ENCODE measurements at regions not wholly inside any gene's neighbourhood (a gene's known extent, or its start where the extent isn't known, plus 50 kb on each side); places are given as distances from the start of the nearest gene placed in this dataset.

DNA sequence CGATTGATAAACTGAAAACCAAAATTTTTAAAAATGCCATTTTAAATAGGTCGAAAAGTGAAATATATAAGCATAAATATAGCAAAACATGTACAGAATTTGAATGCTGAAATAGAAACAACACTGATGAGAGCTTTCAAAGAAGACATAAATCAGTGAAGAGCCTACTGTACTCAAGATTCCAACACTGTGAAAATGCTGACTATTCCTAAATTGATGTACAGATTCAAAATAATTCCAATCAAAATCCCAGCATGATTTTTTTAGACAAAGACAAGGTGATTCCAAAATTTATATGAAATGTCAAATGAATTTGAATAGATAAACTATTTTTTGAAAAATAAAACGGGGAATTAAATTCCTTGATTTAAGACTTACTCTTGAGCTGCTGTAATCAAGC lies 1010.4 kb downstream of the TBC1D22A start:
- H3K4me3 ChIP-seq (ENCODE audit: low read depth in 2 of 2, low read length in 2 of 2) = no peak overlapping the region
- no peaks in the 10 kb centered on the region for H3K27me3 ChIP-seq (ENCODE audit: control insufficient read depth, insufficient read depth, low read length)
- H3K9me3 ChIP-seq (ENCODE audit: control insufficient read depth, insufficient read depth, low read depth, low read length) = no peaks in the 10 kb centered on the region
- no TSS peak for BruUV-seq (replicated peaks)
- no peak overlapping the region for H3K27ac ChIP-seq (ENCODE audit: low read length)
- in situ Hi-C loops (cut with HindIII; ENCODE audit: low pct_unique_long_range_greater_than_20kb, low sequenced_read_pairs) = no loop called here
- TF ChIP-seq TCF7L2 (IDR thresholded peaks at IDR 0.05; ENCODE audit: low read depth, low read length) (no peak), SIN3A (IDR thresholded peaks at IDR 0.05; ENCODE audit: borderline replicate concordance, insufficient read depth, low read depth, low read length) (no peak), CTCF (IDR thresholded peaks at IDR 0.05) (no peak), REST (IDR thresholded peaks at IDR 0.05; ENCODE audit: insufficient read depth in 1 of 2, low read depth in 2 of 2, low read length in 1 of 2) (no peak), POLR2AphosphoS5 (IDR thresholded peaks at IDR 0.05; ENCODE audit: low read depth, low read length) (no peak)
- POLR2A ChIA-PET = no interaction called here
- ATAC-seq (no peak), DNase-seq (ENCODE audit: low read depth, low spot score) (no peak)
- CTCF ChIA-PET = no interaction called here
- no peaks in the 10 kb centered on the region for H3K36me3 ChIP-seq (ENCODE audit: control insufficient read depth, insufficient read depth, low read length)
- no peaks in the 10 kb centered on the region for H3K4me1 ChIP-seq (ENCODE audit: control insufficient read depth, insufficient read depth, low read length)
- intact Hi-C loops (cut with micrococcal nuclease; ENCODE audit: unreplicated experiment) = no loop called here

GRCh38 chr22:47769652-47770051 lies 1007.2 kb downstream of the TBC1D22A start:
- TF ChIP-seq SIN3A (IDR thresholded peaks at IDR 0.05; ENCODE audit: borderline replicate concordance, insufficient read depth, low read depth, low read length) = no peak
- TF ChIP-seq POLR2AphosphoS5 (IDR thresholded peaks at IDR 0.05; ENCODE audit: low read depth, low read length) = no peak
- TF ChIP-seq TCF7L2 (IDR thresholded peaks at IDR 0.05; ENCODE audit: low read depth, low read length) = no peak
- no peak for TF ChIP-seq REST (IDR thresholded peaks at IDR 0.05; ENCODE audit: insufficient read depth in 1 of 2, low read depth in 2 of 2, low read length in 1 of 2)
- TF ChIP-seq CTCF (IDR thresholded peaks at IDR 0.05) = no peak
- Histone ChIP-seq H3K9me3 (ENCODE audit: control insufficient read depth, insufficient read depth, low read depth, low read length) (no peaks in the 10 kb centered on the region), H3K4me3 (ENCODE audit: low read depth in 2 of 2, low read length in 2 of 2) (no peak overlapping the region), H3K27ac (ENCODE audit: low read length) (no peak overlapping the region), H3K27me3 (ENCODE audit: control insufficient read depth, insufficient read depth, low read length) (no peaks in the 10 kb centered on the region), H3K36me3 (ENCODE audit: control insufficient read depth, insufficient read depth, low read length) (no peaks in the 10 kb centered on the region), H3K4me1 (ENCODE audit: control insufficient read depth, insufficient read depth, low read length) (no peaks in the 10 kb centered on the region)
- ChIA-PET POLR2A (no interaction called here), CTCF (no interaction called here)
- intact Hi-C loops (cut with micrococcal nuclease; ENCODE audit: unreplicated experiment) = no loop called here
- no TSS peak for BruUV-seq (replicated peaks)
- DNase-seq (ENCODE audit: low read depth, low spot score) (no peak), ATAC-seq (no peak)
- in situ Hi-C loops (cut with HindIII; ENCODE audit: low pct_unique_long_range_greater_than_20kb, low sequenced_read_pairs) = no loop called here

Measured in Panc1 (cell line).